Esophagus squamous epithelium (tissue), 4 donors: ENCODE measurements at regions not wholly inside any gene's neighbourhood (a gene's known extent, or its start where the extent isn't known, plus 50 kb on each side); places are given as distances from the start of the nearest gene placed in this dataset.

Source experiments
- CTCF ChIP-seq, 6 experiments: fragments of 450-650 bp in 4 of 6; fragments of 200-600 bp in 2 of 6; sonication (generic) in 2 of 6; IDR thresholded peaks; one replicate each; pipeline ENCODE4 v1.5.1; 2016 to 2019; ENCODE audit warnings: antibody characterized with exemption in 6 of 6, mild to moderate bottlenecking in 4 of 6, moderate library complexity in 4 of 6
- POLR2A ChIP-seq, 4 donors: fragments of 450-650 bp; IDR thresholded peaks; one replicate each; pipeline ENCODE4 v1.6.1; 2017; ENCODE audit warnings: antibody characterized with exemption in 4 of 4, mild to moderate bottlenecking in 4 of 4, moderate library complexity in 3 of 4

GRCh38 chr5:82858151-82859025 lies 218.8 kb downstream of the TMEM167A start:
- TF ChIP-seq POLR2A (IDR thresholded peaks at IDR 0.05) (no peak), CTCF (IDR thresholded peaks at IDR 0.05) (no peak)
